IMR-90 (cell line): ENCODE measurements at regions not wholly inside any gene's neighbourhood (a gene's known extent, or its start where the extent isn't known, plus 50 kb on each side); places are given as distances from the start of the nearest gene placed in this dataset.

Experiments used
- ATAC-seq: fragments of 200-7000 bp; cut with Tn5 transposase; 2 replicates; pipeline ENCODE4 v1.9.1; 2020; ENCODE audit warnings: low read depth, mild to moderate bottlenecking, moderate library complexity
- BruUV-seq: library from RNA; stranded (reverse); fragments of 400-500 nt; replicated peaks from 2 replicates; lab custom pipeline; 2021; lab: Mats Ljungman, UMichigan
- CTCF ChIA-PET: fragments of 300-600 bp; formaldehyde crosslinking; extraction: SDS; loops from one replicate; lab custom pipeline; 2021; ENCODE audit warnings: antibody characterized with exemption; lab: Yijun Ruan, JAX
- POLR2A ChIA-PET: fragments of 300-600 bp; sonication (Branson Sonifier 250); formaldehyde crosslinking; loops from one replicate; lab custom pipeline; 2022; ENCODE audit warnings: antibody characterized with exemption; ENCODE audit not compliant: unreplicated experiment; lab: Charles Lee
- DNase-seq: peaks from one replicate; pipeline ENCODE4 v3.0.0; 2013
- H2AFZ ChIP-seq: replicated peaks from 2 replicates; pipeline ENCODE3; 2013; ENCODE audit warnings: low read length, mild to moderate bottlenecking; ENCODE audit not compliant: poor library complexity
- H2AK5ac ChIP-seq: 2 replicates; pipeline ENCODE4 v1.6.1; 2013; ENCODE audit warnings: low read depth, low read length, inconsistent platforms
- H2AK9ac ChIP-seq: replicated peaks from 2 replicates; pipeline ENCODE3; 2013; ENCODE audit warnings: mild to moderate bottlenecking, low read depth, low read length, moderate library complexity; ENCODE audit not compliant: poor library complexity
- H2BK120ac ChIP-seq: 2 replicates; pipeline ENCODE4 v1.6.1; 2013; ENCODE audit warnings: low read depth, low read length, inconsistent platforms
- H2BK15ac ChIP-seq: 3 replicates; pipeline ENCODE4 v1.6.1; 2013; ENCODE audit warnings: low read depth, low read length, inconsistent platforms
- H2BK20ac ChIP-seq: 2 replicates; pipeline ENCODE4 v1.6.1; 2013; ENCODE audit warnings: low read depth, mild to moderate bottlenecking, inconsistent platforms, low read length, moderate library complexity
- H2BK5ac ChIP-seq: 2 replicates; pipeline ENCODE4 v1.6.1; 2013; ENCODE audit warnings: mild to moderate bottlenecking, low read depth, low read length, inconsistent platforms; ENCODE audit not compliant: poor library complexity, severe bottlenecking
- H3K14ac ChIP-seq: replicated peaks from 2 replicates; pipeline ENCODE4 v1.6.1; 2013; ENCODE audit warnings: low read depth, low read length, inconsistent platforms
- H3K18ac ChIP-seq: 2 replicates; pipeline ENCODE4 v1.6.1; 2013; ENCODE audit warnings: low read depth, low read length, control low read depth
- H3K23ac ChIP-seq: 2 replicates; pipeline ENCODE4 v1.6.1; 2013; ENCODE audit warnings: low read depth, low read length, inconsistent platforms
- H3K27ac ChIP-seq: 2 replicates; pipeline ENCODE4 v1.5.1; 2013; ENCODE audit warnings: mild to moderate bottlenecking, control low read depth, low read length; ENCODE audit not compliant: insufficient read depth
- H3K27me3 ChIP-seq: 2 replicates; pipeline ENCODE4 v1.6.1; 2013; ENCODE audit warnings: low read length; ENCODE audit not compliant: control insufficient read depth, insufficient read depth
- H3K36me3 ChIP-seq: 2 replicates; pipeline ENCODE4 v1.6.1; 2013; ENCODE audit warnings: low read length, mixed read lengths; ENCODE audit not compliant: control insufficient read depth, insufficient read depth
- H3K4ac ChIP-seq: 2 replicates; pipeline ENCODE4 v1.6.1; 2013; ENCODE audit warnings: low read depth, low read length, inconsistent platforms
- H3K4me1 ChIP-seq: 2 replicates; pipeline ENCODE4 v1.6.1; 2013; ENCODE audit warnings: low read length, mixed read lengths; ENCODE audit not compliant: control insufficient read depth, insufficient read depth
- H3K4me2 ChIP-seq: 2 replicates; pipeline ENCODE4 v1.6.1; 2013; ENCODE audit warnings: low read depth, mild to moderate bottlenecking, control low read depth, low read length, moderate library complexity
- H3K4me3 ChIP-seq: 2 replicates; pipeline ENCODE4 v1.5.1; 2013; ENCODE audit warnings: low read depth, mild to moderate bottlenecking, control low read depth, low read length, moderate library complexity; ENCODE audit not compliant: insufficient read depth
- H3K56ac ChIP-seq: 2 replicates; pipeline ENCODE4 v1.6.1; 2013; ENCODE audit warnings: low read length, inconsistent platforms; ENCODE audit not compliant: insufficient read depth; ENCODE audit errors: extremely low read depth
- H3K79me1 ChIP-seq, 2 experiments: 2 replicates each; pipeline ENCODE4 v1.6.1; 2013; ENCODE audit warnings: low read length in 2 of 2, inconsistent platforms in 1 of 2, low read depth in 1 of 2
- H3K9ac ChIP-seq: 2 replicates; pipeline ENCODE4 v1.6.1; 2013; ENCODE audit warnings: low read depth, low read length, control low read depth
- H3K9me1 ChIP-seq: 2 replicates; pipeline ENCODE4 v1.6.1; 2013; ENCODE audit warnings: low read length, inconsistent platforms; ENCODE audit not compliant: insufficient read depth
- H3K9me3 ChIP-seq: 2 replicates; pipeline ENCODE4 v1.6.1; 2013; ENCODE audit warnings: low read length; ENCODE audit not compliant: control insufficient read depth, insufficient read depth
- H4K20me1 ChIP-seq: 2 replicates; pipeline ENCODE4 v1.6.1; 2013; ENCODE audit warnings: low read length, inconsistent platforms; ENCODE audit not compliant: insufficient read depth
- H4K5ac ChIP-seq: 2 replicates; pipeline ENCODE4 v1.6.1; 2013; ENCODE audit warnings: mild to moderate bottlenecking, low read depth, low read length, control low read depth
- H4K8ac ChIP-seq, 2 experiments: 2 replicates each; pipeline ENCODE4 v1.6.1; 2013; ENCODE audit warnings: low read depth in 2 of 2, low read length in 2 of 2, control low read depth in 1 of 2, inconsistent platforms in 1 of 2
- H4K91ac ChIP-seq: 2 replicates; pipeline ENCODE4 v1.6.1; 2013; ENCODE audit warnings: low read depth, low read length, inconsistent platforms; ENCODE audit not compliant: insufficient read depth
- BHLHE40 ChIP-seq: fragments of 150-350 bp; IDR thresholded peaks from 2 replicates; pipeline ENCODE4 v1.6.1; 2016; ENCODE audit warnings: mild to moderate bottlenecking, low read depth, low read length
- CHD1 ChIP-seq: IDR thresholded peaks from 2 replicates; pipeline ENCODE4 v1.6.1; 2012; ENCODE audit warnings: low read depth, low read length, improper control_type of control experiment
- FOS ChIP-seq: fragments of 150-350 bp; IDR thresholded peaks from 2 replicates; pipeline ENCODE4 v1.6.1; 2016; ENCODE audit warnings: low read depth, low read length
- MAFK ChIP-seq: IDR thresholded peaks from 2 replicates; pipeline ENCODE4 v1.6.1; 2012; ENCODE audit warnings: low read depth, low read length, improper control_type of control experiment
- MAZ ChIP-seq: IDR thresholded peaks from 2 replicates; pipeline ENCODE4 v1.6.1; 2012; ENCODE audit warnings: low read depth, mild to moderate bottlenecking, low read length, improper control_type of control experiment, moderate library complexity, borderline replicate concordance
- MXI1 ChIP-seq: IDR thresholded peaks from 2 replicates; pipeline ENCODE4 v1.6.1; 2012; ENCODE audit warnings: low read depth, mild to moderate bottlenecking, low read length, moderate library complexity, borderline replicate concordance
- NFE2L2 ChIP-seq: fragments of 150-350 bp; IDR thresholded peaks from 2 replicates; pipeline ENCODE4 v1.6.1; 2016; ENCODE audit warnings: low read depth, mild to moderate bottlenecking, low read length
- POLR2A ChIP-seq: IDR thresholded peaks from 2 replicates; pipeline ENCODE4 v1.6.1; 2012; ENCODE audit warnings: mild to moderate bottlenecking, low read depth, low read length
- RAD21 ChIP-seq: IDR thresholded peaks from 2 replicates; pipeline ENCODE4 v1.6.1; 2012; ENCODE audit warnings: low read length, improper control_type of control experiment
- RCOR1 ChIP-seq: IDR thresholded peaks from 2 replicates; pipeline ENCODE4 v1.6.1; 2012; ENCODE audit warnings: mild to moderate bottlenecking, low read length, improper control_type of control experiment; ENCODE audit not compliant: insufficient replicate concordance
- RFX5 ChIP-seq: IDR thresholded peaks from 2 replicates; pipeline ENCODE4 v1.8.0; 2012; ENCODE audit warnings: low read depth, mild to moderate bottlenecking, low read length, moderate library complexity
- SMC3 ChIP-seq: fragments of 150-350 bp; IDR thresholded peaks from 2 replicates; pipeline ENCODE4 v1.6.1; 2016; ENCODE audit warnings: low read depth, mild to moderate bottlenecking, antibody characterized with exemption, low read length, moderate library complexity
- WGBS, 2 experiments: methylation state at CpG; one replicate each; pipeline versions ENCODE4 v1.1.5 to v1.1.7; 2013; ENCODE audit warnings: missing lambda C conversion rate in 2 of 2; ENCODE audit not compliant: insufficient read length in 1 of 2; ENCODE audit errors: extremely low coverage in 2 of 2; 5-methylcytosine and 5-hydroxymethylcytosine counted together
- dilution Hi-C: fragments of 300-500 bp; cut with HindIII; formaldehyde crosslinking; loops from one replicate; pipeline ENCODE4 v1.14.3; 2018; ENCODE audit warnings: low sequenced_read_pairs; ENCODE audit not compliant: unreplicated experiment
- in situ Hi-C: fragments of 300-500 bp; cut with MboI; formaldehyde crosslinking; loops from 3 replicates; pipeline ENCODE4 v1.14.3; 2019; ENCODE audit warnings: low sequenced_read_pairs, inconsistent platforms, mixed read lengths
- intact Hi-C: fragments of 100-400 bp; cut with micrococcal nuclease; formaldehyde crosslinking; loops from 2 replicates; pipeline ENCODE4 v1.10.0; 2022
- TF ChIP-seq, protein P1 (sequence below): fragments of 150-350 bp; IDR thresholded peaks from 2 replicates; pipeline ENCODE4 v1.6.1; 2017; ENCODE audit warnings: mild to moderate bottlenecking, antibody characterized with exemption, low read length, low read depth
- TF ChIP-seq, protein P2 (sequence below): conservative IDR thresholded peaks from 2 replicates; pipeline ENCODE4 v1.5.1; 2012; ENCODE audit warnings: mild to moderate bottlenecking, low read depth, low read length, improper control_type of control experiment

GRCh38 chr7:131000873-131001272 lies 266.9 kb upstream of the KLF14 start:
- H4K91ac ChIP-seq: no peak overlapping the region
- H3K56ac ChIP-seq: no peak overlapping the region
- dilution Hi-C loops: no loop called here
- no TSS peak for BruUV-seq
- ATAC-seq (no peak), DNase-seq (no peak)
- H4K8ac ChIP-seq: no peak overlapping the region
- peaks cover 3% of the 10 kb centered on the region; the same call in 1 of the 2 replicates for H3K9me3 ChIP-seq
- peak overlapping the region; percentile 19; the same call in 1 of the 2 replicates for H3K14ac ChIP-seq
- no peak overlapping the region for H3K4me3 ChIP-seq
- no peak overlapping the region for H3K27ac ChIP-seq
- H2BK5ac ChIP-seq: no peak overlapping the region
- H3K23ac ChIP-seq: no peak overlapping the region
- H4K5ac ChIP-seq: no peak overlapping the region
- no peak overlapping the region for H3K18ac ChIP-seq
- H3K9me1 ChIP-seq: peaks cover 9% of the 10 kb centered on the region
- no peak overlapping the region for H2AK5ac ChIP-seq
- peaks cover 22 to 63% of the 10 kb centered on the region in 2 experiments for H3K79me1 ChIP-seq
- H2AK9ac ChIP-seq: no peak overlapping the region
- peaks cover 10% of the 10 kb centered on the region for H3K4me1 ChIP-seq
- peaks cover 12% of the 10 kb centered on the region; the same call in 1 of the 2 replicates for H4K20me1 ChIP-seq
- H3K36me3 ChIP-seq: peaks cover 6% of the 10 kb centered on the region
- no peak overlapping the region for H3K4me2 ChIP-seq
- no peak overlapping the region; the same call in 2 of the 3 replicates for H2BK15ac ChIP-seq
- CTCF ChIA-PET: no interaction called here
- no peak overlapping the region; the same call in 1 of the 2 replicates for H2BK120ac ChIP-seq
- POLR2A ChIA-PET: no interaction called here
- intact Hi-C loops: no loop called here
- no CpG with 5 or more reads among the region's 2 CpGs for WGBS, 2 experiments
- TF ChIP-seq, protein P1, sequence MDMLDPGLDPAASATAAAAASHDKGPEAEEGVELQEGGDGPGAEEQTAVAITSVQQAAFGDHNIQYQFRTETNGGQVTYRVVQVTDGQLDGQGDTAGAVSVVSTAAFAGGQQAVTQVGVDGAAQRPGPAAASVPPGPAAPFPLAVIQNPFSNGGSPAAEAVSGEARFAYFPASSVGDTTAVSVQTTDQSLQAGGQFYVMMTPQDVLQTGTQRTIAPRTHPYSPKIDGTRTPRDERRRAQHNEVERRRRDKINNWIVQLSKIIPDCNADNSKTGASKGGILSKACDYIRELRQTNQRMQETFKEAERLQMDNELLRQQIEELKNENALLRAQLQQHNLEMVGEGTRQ: no peak
- TF ChIP-seq NFE2L2: no peak
- TF ChIP-seq, protein P2, sequence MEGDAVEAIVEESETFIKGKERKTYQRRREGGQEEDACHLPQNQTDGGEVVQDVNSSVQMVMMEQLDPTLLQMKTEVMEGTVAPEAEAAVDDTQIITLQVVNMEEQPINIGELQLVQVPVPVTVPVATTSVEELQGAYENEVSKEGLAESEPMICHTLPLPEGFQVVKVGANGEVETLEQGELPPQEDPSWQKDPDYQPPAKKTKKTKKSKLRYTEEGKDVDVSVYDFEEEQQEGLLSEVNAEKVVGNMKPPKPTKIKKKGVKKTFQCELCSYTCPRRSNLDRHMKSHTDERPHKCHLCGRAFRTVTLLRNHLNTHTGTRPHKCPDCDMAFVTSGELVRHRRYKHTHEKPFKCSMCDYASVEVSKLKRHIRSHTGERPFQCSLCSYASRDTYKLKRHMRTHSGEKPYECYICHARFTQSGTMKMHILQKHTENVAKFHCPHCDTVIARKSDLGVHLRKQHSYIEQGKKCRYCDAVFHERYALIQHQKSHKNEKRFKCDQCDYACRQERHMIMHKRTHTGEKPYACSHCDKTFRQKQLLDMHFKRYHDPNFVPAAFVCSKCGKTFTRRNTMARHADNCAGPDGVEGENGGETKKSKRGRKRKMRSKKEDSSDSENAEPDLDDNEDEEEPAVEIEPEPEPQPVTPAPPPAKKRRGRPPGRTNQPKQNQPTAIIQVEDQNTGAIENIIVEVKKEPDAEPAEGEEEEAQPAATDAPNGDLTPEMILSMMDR: no peak
- no peak for TF ChIP-seq BHLHE40
- no peak for TF ChIP-seq RFX5
- no peak for TF ChIP-seq RCOR1
- TF ChIP-seq MAFK: no peak
- no peak for TF ChIP-seq POLR2A
- no peak for TF ChIP-seq MXI1
- no peak for TF ChIP-seq FOS
- no peak for TF ChIP-seq MAZ
- TF ChIP-seq RAD21: no peak
- no peak for TF ChIP-seq SMC3
- TF ChIP-seq CHD1: no peak
- no peak overlapping the region for H2AFZ ChIP-seq
- H3K4ac ChIP-seq: no peak overlapping the region
- no peaks in the 10 kb centered on the region for H3K27me3 ChIP-seq
- no peak overlapping the region for H2BK20ac ChIP-seq
- H3K9ac ChIP-seq: no peak overlapping the region
- in situ Hi-C loops: no loop called here
